Panc1 (cell line): ENCODE measurements at regions not wholly inside any gene's neighbourhood (a gene's known extent, or its start where the extent isn't known, plus 50 kb on each side); places are given as distances from the start of the nearest gene placed in this dataset.

Source experiments
- CTCF ChIP-seq: fragments of 450-650 bp; IDR thresholded peaks from 2 replicates; pipeline ENCODE4 v1.5.1; 2017; ENCODE audit warnings: mild to moderate bottlenecking
- POLR2AphosphoS5 ChIP-seq: IDR thresholded peaks from 2 replicates; pipeline ENCODE4 v1.6.1; 2012; ENCODE audit warnings: mild to moderate bottlenecking, low read depth, low read length, moderate library complexity

- TF ChIP-seq CTCF (no peak), POLR2AphosphoS5 (no peak)
These were observed 121.0 kb downstream of the AKR1D1 start for GRCh38 chr7:138196971-138197896.
